GM19238 (cell line): ENCODE measurements at regions not wholly inside any gene's neighbourhood (a gene's known extent, or its start where the extent isn't known, plus 50 kb on each side); places are given as distances from the start of the nearest gene placed in this dataset.
"Not testable (repeated sequence)": the region's sequence is repeated elsewhere in the genome, so short reads cannot be mapped to it uniquely, and the experiment has no call there.

ENCODE experiments used
- DNase-seq: peaks from one replicate; pipeline ENCODE4 v3.0.0; 2011; ENCODE audit warnings: low spot score; ENCODE audit not compliant: insufficient read length

- no peak for DNase-seq
Observed at GRCh38 chr2:194445226-194445625, 1211.8 kb upstream of the SLC39A10 start.

- no peak for DNase-seq
Observed at GRCh38 chr2:194443926-194444325, 1213.1 kb upstream of the SLC39A10 start.

- no peak for DNase-seq
Observed at GRCh38 chr2:194424683-194425209, 1232.3 kb upstream of the SLC39A10 start.

GRCh38 chr2:194411221-194411620 lies 1245.8 kb upstream of the SLC39A10 start:
- no peak for DNase-seq

GRCh38 chr2:194395818-194396217 lies 1261.2 kb upstream of the SLC39A10 start:
- no peak for DNase-seq

- DNase-seq, result no peak
Observed at GRCh38 chr2:194385376-194385775, 1271.7 kb upstream of the SLC39A10 start.

- no peak for DNase-seq
Observed at GRCh38 chr2:194383401-194383800, 1273.6 kb upstream of the SLC39A10 start.

GRCh38 chr2:194382221-194382620 lies 1274.8 kb upstream of the SLC39A10 start:
- DNase-seq, result no peak

- no peak for DNase-seq
Observed at GRCh38 chr2:194380011-194380410, 1277.0 kb upstream of the SLC39A10 start.

- DNase-seq, result not testable (repeated sequence)
Observed at GRCh38 chr2:194367390-194367789, 1289.6 kb upstream of the SLC39A10 start.

GRCh38 chr2:194363878-194364277 lies 1293.1 kb upstream of the SLC39A10 start:
- no peak for DNase-seq

GRCh38 chr2:194363295-194363694 lies 1293.7 kb upstream of the SLC39A10 start:
- no peak for DNase-seq

GRCh38 chr2:194352505-194352904 lies 1304.5 kb upstream of the SLC39A10 start:
- DNase-seq, result no peak

GRCh38 chr2:194346193-194346592 lies 1310.8 kb upstream of the SLC39A10 start:
- DNase-seq, result no peak

- DNase-seq, result no peak
Observed at GRCh38 chr2:194345347-194345746, 1311.7 kb upstream of the SLC39A10 start.

- DNase-seq, result no peak
Observed at GRCh38 chr2:194343167-194343566, 1313.9 kb upstream of the SLC39A10 start.

GRCh38 chr2:194332799-194333490 lies 1324.1 kb upstream of the SLC39A10 start:
- no peak for DNase-seq

- DNase-seq, result no peak
Observed at GRCh38 chr2:194328456-194328855, 1328.6 kb upstream of the SLC39A10 start.

GRCh38 chr2:194327196-194327888 lies 1329.7 kb upstream of the SLC39A10 start:
- no peak for DNase-seq

GRCh38 chr2:194323740-194324139 lies 1333.3 kb upstream of the SLC39A10 start:
- no peak for DNase-seq

GRCh38 chr2:194320520-194320919 lies 1336.5 kb upstream of the SLC39A10 start:
- no peak for DNase-seq

- no peak for DNase-seq
Observed at GRCh38 chr2:194319222-194319992, 1337.6 kb upstream of the SLC39A10 start.
